GM19372 (cell line): ENCODE measurements at regions not wholly inside any gene's neighbourhood (a gene's known extent, or its start where the extent isn't known, plus 50 kb on each side); places are given as distances from the start of the nearest gene placed in this dataset.
"Not testable (repeated sequence)": the region's sequence is repeated elsewhere in the genome, so short reads cannot be mapped to it uniquely, and the experiment has no call there.

ENCODE experiments used
- ATAC-seq: cut with Tn5 transposase; IDR thresholded peaks from one replicate; pipeline ENCODE4 v1.9.1; 2021; ENCODE audit warnings: mild to moderate bottlenecking, low read depth, moderate library complexity; ENCODE audit not compliant: unreplicated experiment

DNA sequence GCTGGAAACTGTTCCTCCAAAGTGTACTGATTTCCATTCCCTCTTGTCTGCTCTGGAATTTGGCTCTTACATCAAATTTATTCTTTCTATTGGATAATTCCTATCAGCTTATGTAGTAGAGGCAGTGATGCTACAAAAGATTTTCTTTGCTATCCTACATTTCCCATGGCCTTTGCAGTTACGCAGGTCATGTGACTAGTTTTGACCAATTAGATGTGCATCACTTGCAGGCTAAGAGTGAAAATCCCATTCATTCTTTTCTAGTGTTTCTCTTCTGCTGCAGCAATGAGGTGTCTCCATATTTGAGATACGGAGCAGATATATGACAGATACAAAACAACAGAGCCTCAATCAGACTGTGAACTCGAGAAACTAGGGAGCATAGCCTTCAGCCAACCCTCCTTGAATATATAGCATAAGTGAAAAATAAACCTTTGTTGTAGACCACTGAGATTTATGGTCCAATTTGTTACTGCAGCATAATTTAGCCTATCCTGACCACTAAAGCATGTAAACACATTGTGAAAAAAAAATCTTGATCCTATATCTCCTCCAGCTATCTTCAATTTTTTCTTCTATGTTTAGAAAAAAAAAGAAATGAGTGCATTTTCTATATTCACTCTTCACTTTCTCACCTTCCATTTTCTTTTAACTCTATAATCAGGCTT lies 102.0 kb downstream of the HNMT start:
- no peak for ATAC-seq

DNA sequence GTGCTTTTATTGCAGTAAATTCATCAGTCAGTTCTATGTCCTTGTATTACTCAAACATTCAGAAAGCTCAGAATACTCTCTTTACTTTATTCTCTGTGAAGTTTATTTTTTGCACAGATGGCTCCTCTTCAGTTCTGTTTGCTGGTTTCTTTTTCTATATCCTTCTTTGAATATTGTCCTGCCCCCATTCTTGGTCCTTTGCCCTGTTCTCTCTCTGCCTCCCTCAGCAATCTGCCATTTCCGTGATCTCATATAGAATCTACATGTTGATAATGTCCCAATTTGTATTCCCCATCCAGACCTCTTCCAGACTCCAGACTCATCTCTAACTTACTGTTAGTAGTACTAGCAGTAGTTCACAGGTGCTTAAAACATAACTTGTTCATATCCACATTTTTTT lies 102.6 kb downstream of the HNMT start:
- ATAC-seq = no peak

DNA sequence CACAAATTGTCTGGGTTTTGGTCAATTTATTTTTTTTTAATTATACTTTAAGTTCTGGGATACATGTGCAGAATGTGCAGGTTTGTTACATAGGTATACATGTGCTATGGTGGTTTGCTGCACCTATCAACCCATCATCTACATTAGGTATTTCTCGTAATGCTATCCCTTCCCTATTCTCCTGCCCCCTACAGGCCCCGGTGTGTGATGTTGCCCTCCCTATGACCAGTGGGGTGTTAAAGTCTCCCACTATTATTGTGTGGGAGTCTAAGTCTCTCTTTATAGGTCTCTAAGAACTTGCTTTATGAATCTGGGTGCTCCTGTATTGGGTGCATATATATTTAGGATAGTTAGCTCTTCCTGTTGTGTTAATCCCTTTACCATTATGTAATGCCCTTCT lies 104.4 kb downstream of the HNMT start:
- ATAC-seq = not testable (repeated sequence)

DNA sequence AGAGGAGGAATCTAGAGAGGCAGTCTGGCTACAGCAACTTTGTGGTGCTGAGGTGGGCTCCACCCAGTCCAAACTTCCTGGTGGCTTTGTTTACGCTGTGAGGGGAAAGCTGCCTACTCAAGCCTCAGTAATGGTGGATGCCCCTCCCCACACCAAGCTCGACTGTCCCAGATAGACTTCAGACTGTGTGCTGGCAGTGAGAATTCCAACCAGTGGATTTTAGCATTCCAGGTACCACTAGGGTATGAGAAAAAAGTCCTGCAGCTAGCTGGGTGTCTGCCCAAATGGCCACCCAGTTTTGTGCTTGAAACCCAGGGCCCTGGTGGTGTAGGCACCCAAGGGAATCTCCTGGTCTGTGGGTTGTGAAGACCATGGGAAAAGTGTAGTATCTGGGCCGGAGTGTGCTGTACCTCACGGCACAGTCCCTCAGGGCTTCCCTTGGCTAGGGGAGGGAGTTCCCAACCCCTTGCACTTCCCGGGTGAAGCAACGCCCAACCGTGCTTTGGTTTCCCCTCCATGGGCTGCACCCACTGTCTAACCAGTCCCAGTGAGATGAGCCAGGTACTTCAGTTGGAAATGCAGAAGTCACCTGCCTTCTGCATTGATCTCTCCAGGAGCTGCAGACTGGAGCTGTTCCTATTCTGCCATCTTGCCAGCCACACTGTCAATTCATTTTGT lies 106.9 kb downstream of the HNMT start:
- not testable (repeated sequence) for ATAC-seq

DNA sequence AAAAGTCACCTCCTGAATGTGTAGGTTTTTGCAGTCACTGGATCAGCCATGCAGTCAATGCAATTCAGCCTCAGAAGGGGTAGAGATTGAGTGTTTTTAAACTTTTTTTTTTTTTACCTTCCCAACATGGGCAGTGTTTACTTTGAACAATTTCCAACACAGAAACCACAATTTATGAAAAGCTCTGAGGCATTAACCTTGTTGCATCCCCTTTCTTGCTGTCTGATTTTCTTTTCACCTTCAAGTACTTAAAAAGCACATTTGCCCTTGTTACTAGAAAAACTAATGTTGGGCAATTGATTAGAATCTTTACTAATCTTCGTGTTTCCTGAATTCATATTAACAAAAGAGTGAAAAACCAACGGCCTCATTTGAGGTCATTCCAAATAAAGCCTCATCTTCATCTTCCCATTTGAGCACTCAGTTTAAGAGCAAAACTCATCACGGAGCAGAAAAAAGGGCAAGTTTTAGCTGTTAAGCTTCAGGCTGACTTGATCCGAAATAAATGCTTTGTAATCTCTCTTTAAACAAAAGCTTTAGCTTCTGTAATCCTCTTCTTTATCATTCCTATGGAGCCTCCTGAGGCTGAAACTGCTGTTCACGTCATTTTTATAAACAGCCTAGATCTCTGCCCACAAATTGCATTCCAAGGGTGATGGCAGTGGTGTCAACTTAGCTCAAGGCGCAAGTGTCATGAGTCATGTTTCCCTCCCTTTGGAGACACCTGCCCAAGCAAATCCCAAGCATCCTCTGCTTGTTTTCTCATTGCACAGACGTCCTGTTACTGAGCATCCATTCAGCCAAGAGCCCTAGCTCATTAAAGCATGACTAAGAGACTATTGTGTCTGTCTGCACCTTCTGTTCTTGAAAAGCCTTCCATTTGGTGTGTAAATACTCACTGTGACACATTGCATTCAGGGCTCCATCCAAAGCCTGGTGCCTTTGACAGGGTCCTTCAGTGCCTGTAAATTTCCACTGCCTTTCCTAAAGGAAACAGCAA lies 107.7 kb downstream of the HNMT start:
- no peak for ATAC-seq

DNA sequence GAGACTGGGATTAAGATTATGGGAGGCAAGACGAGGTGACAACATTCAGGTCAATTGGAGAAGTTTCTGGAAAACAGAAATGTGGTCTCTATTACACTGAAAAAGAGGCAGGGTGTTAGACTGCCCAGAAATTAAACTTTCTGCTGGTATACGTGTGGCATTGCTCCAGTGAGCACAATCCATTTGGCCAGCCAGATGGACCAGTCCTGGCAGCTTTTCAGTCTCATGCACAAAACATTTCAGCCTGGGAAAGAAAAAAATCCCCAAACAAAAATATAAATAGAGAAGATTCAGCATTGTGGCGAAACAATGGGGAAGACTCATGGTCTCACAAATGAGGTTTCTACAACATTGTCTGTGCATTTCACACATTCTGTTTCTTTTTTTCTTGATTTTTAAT lies 113.9 kb downstream of the HNMT start:
- ATAC-seq = no peak

DNA sequence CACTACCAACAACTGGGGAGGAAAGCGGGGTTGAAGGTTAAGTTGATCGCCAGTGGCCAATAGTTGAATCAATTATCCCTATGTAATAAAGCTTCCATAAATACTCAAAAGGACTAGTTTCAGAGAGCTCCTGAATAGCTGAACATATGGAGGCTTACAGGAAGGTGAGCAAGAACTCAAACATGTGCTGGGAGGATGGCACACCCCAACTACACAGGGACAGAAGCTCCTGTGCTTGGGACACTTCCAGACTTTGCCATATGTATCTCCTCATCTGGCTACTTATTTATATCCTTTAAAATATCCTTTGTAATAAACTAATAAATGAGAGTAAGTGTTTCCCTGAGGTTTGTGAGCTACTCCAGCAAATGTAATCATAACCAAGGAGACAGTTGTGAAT lies 115.7 kb downstream of the HNMT start:
- ATAC-seq = no peak

DNA sequence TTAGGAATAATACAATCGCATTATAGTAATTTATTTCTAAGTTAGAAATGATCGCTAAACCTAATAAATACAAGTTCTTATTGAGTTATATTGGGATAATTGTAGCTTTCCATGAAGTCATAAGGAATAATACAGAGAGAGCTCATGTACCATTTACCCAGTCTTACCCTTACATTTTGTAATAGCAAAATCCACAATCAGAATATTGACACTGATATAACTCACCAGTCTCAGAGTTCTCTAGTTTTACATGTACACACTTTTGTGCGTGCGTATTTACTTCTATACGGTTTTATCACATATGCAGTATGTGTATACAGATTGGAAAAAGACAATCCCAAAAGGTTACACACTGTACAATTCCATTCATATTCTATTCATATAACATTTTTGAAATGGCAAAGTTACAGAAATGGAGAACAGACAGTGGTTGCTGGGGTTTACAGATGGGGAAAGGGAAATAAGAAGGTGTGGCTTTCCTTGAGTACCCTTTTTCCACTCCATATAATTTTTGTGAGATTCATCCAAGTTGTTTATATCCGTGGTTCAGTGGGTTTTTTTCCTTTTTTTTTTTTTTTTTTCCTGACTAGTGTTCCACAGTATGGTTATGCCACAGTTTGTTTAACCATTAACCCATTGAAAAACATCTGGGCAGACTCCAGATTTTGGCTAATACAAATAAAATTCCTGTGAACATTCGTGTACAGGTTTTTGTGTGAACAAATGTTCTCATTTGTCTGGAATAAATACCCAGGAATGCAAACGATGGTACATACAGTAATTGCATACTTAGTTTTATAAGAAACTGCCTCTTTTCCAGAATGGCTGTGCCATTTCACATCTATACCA lies 117.2 kb downstream of the HNMT start:
- no peak for ATAC-seq

DNA sequence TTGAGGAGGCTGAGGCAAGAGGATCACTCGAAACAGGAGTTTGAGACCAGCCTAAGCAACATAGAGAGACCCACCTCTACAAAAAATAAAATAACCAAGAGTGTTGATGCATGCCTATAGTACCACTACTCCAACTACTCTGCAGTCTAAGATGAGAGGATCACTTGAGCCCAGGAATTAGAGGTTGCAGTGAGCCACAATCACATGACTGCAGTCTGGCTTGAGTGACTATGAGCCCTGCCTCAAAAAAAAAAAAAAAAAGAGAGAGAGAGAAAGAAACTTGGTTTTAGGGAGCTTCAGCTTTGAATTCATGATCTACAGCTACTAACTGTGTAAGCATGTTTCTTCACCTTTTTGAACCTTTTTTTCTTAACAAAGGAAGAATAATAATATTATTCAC lies 119.9 kb downstream of the HNMT start:
- ATAC-seq = no peak

DNA sequence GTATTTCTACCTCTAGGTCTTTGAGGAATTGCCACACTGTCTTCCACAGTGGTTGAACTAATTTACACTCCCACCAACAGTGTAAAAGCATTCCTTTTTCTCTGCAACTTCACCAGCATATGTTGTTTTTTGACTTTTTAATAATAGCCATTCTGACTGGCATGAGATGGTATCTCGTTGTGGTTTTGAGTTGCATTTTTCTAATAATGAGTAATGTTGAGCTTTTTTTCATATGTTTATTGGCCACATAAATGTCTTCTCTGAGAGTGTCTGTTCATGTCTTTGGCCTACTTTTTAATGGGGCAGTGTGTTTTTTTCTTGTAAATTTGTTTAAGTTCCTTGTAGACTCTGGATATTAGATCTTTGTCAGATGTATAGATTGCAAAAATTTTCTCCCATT lies 121.2 kb downstream of the HNMT start:
- ATAC-seq = not testable (repeated sequence)

DNA sequence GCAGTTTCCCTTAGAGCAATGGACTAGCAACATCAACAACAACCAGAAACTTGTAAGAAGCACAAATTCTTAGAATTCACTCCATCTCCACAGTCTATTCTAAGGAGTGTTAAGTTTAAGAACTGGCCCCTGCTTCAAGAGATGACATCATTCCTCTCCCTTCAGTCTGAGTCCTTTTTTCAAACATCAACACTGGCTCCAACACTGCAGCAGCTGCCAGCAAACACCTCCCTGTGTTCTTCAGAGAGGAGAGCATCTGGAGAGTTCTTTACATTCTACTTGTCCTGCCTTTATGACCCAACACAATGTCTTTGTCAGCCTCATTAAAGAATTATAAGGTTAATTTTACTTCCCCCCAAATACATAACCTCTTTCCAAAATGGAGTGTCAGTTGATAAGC lies 122.3 kb downstream of the HNMT start:
- ATAC-seq = no peak

DNA sequence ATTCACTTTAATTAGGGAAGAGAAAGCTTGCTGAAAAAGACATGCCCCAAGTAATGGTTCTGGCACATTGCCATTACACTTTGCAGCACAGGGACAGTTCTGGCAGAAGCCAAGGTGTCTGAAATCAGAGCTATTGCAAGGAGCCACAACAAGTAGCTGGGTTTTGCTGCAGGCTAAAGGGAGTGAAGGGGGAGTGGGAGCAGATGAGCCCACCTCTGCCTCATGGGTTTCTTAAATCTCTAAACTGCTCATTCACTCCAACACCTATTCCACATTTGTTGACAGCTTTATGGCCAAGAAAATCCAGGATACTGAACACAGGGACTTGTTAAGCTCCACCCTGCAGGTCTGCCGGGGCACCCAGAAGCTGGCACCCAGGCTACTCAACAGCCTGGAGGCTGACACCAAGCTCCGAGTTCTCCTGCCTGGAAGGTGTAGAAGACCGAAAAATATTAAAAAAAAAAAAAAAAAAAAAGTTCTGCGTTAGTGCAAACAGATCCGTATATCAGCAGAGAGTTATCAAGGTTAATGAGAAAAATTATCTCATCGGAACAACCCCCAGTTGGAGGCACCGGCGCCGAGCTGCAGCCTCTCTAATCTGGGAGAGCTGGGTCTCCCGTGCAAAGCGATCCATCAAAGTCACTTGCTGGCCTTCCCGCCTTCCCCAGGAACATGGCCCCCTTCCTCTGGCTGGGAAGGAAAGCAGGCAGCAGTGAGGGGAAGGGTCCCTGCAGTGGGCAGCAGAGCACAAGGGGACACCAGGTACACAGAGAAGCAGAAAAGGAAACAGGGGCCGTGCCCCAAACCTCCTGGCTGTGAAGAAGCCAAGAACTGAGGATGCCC lies 123.7 kb downstream of the HNMT start:
- ATAC-seq = no peak

DNA sequence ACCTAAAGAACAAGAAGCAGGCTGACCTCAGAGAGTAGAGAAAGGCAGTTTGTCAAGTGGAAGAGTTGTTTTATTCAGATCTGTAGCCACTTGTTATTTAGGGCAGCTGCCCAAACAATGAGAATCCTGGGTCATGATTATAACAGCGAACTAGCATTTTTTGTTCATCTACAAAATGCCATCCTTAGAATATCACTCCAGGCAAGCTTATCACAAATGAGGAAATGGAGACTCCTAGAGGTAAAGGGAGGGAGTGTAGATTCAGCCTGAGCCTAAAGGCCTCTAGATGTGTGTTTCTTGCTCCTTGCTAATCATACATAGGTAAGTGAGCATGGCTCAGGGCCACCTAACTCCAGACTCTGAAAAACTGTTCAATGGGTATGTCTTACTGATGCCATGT lies 126.1 kb downstream of the HNMT start:
- no peak for ATAC-seq

DNA sequence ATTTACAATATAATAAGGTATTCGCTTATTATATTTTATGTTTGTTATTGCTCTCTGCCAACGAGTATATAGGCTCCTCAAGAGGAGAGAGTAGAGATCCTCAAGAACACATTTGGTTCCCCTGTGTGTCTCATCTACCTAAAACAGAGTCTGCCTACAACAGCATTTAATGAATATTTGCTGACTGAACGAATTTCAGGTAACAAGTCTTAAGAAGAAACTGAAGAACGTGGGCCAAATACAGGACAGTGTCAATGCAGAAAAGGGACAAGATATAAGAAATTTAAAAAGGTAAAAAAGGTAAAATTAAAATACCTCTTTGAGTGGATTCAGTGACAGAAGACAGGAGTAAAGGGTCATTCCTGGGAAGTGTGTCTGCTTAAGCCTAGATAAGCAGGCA lies 129.2 kb downstream of the HNMT start:
- no peak for ATAC-seq

DNA sequence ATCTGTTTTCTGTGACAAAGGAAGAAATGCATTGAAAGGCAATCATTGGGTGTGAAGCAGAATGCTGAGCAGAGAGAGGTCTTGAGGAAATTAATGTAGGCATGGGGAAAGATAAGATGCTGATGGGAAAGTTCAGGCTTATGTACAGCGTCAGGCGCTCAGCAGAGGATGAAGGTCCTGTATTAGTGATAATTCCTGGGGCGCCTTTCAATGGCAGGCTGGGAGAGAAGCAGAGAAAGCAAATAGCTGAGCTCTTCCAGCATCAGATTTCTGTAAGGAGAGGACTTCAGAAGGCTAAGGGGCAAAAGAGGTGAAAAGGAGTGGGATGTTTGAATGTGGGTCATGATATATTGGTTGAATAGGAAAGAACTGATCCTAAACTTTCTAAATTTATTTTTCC lies 129.8 kb downstream of the HNMT start:
- ATAC-seq = no peak

DNA sequence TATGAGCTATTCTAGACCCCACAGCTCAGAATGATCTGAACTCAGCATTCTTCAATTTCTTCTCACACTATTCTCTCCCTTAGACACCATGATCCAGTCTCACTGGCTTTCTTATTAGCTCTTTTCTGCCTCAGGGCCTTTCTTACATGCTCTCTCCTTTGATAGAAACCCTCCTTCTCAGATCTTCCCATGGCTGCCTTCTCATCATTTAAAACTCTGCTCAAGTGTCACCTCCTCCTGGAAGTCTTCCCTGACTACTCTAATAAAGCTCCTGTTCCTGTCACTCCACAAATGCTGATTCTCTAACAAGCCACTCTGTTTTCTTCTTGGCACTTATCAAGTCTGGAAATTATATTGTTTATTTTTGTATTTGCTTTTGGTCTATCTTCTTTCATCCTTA lies 131.1 kb downstream of the HNMT start:
- no peak for ATAC-seq

DNA sequence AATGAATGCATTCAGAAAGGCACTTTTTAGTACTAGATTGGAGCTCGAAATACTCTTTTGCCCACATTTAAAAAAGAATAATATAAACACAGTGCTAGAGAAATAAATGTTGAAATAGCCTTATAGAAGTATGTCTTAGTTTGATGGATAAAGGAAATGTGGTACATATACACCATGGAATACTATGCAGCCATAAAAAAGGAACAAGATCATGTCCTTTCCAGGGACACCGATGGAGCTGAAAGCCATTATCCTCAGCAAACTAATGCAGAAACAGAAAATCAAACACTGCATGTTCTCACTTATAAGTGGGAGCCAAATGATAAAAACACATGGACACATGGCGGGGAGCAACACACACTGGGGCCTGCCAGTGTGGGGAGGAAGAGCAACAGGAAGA lies 135.0 kb downstream of the HNMT start:
- ATAC-seq = not testable (repeated sequence)

DNA sequence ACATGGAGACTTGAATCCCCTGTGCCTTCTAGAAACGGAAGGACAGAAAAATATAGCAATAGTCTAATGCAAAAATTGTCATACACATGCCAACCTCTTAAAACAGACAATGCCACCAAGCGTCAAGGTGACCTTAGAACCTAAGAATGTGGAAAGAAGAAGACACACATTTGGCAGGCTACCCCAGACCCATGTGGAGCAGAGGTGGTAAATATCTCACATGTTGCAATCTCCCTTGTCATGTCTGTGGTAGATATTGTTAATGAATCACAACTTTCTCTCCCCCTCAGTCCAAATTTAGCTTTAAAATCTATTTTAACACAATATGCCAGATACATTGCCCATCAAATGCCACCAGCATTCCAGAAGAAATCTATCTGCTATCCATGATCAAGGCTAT lies 137.4 kb downstream of the HNMT start:
- no peak for ATAC-seq

DNA sequence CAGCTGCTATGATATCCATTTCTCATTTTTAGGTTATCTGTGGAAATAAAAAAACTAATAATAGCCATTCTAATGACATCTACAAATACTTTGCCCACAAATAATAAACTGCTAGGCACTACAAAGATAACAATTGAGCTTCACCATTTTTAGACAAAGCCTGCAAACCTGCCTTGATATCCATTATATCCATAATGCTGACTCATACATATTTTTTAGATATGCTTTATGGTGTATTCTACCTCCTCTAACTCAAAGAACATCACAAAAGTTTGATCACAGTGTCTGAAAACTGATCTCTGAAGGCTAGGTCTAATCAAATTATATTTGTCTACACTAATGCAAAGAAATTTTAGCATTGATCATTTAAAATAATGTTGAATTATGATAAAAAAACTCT lies 138.4 kb downstream of the HNMT start:
- no peak for ATAC-seq

DNA sequence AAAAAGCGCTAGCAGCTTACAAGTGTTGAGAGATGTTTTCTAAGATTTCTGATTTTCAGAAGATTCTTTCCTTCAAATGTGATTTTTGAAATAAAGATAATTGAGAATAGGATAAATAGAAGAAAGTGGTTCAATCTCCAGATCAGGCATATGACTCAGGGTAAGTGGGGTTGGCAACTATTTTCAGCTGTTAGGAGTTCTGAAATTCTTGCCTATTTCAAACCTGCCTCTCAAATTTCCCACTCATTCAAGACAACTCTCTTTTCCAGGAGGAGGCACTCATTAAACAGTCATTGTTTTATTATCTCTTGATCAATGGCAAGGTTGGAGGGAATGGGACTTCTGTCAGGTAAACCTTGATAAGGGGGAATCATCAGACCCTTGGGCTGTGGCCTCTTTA lies 138.9 kb downstream of the HNMT start:
- no peak for ATAC-seq
